GM12878 (cell line): ENCODE measurements at regions not wholly inside any gene's neighbourhood (a gene's known extent, or its start where the extent isn't known, plus 50 kb on each side); places are given as distances from the start of the nearest gene placed in this dataset.

Experiments
- ATAC-seq: fragments of 200-7000 bp; cut with Tn5 transposase; 3 replicates; pipeline ENCODE4 v1.9.1; 2020; ENCODE audit warnings: mild to moderate bottlenecking, moderate library complexity
- BruUV-seq: library from RNA; stranded (reverse); fragments of 400-500 nt; replicated peaks from 2 replicates; lab custom pipeline; 2021; lab: Mats Ljungman, UMichigan
- CTCF ChIA-PET: fragments of 300-600 bp; sonication (Branson Sonifier 250); formaldehyde crosslinking; extraction: SDS; loops from one replicate; lab custom pipeline; 2021; ENCODE audit warnings: inconsistent platforms; lab: Yijun Ruan, JAX
- POLR2A ChIA-PET: fragments of 350-600 bp; formaldehyde crosslinking; extraction: SDS; loops from one replicate; lab custom pipeline; 2021; ENCODE audit warnings: inconsistent platforms; lab: Charles Lee
- RAD21 ChIA-PET: fragments of 300-600 bp; sonication (Branson Sonifier 250); formaldehyde crosslinking; loops from one replicate; lab custom pipeline; 2023; ENCODE audit warnings: antibody characterized with exemption; ENCODE audit not compliant: unreplicated experiment; lab: Charles Lee
- SMC1A ChIA-PET: fragments of 300-600 bp; sonication (Branson Sonifier 250); formaldehyde crosslinking; loops from one replicate; lab custom pipeline; 2023; ENCODE audit not compliant: unreplicated experiment, uncharacterized antibody; lab: Charles Lee
- DNase-seq: peaks from one replicate; pipeline ENCODE4 v3.0.0-alpha.2; 2011; ENCODE audit warnings: low read depth, low spot score
- FAIRE-seq: peaks from 3 replicates; lab custom pipeline; 2011; peaks lifted over from hg19 to GRCh38; lab: Jason Lieb, UNC
- H2AFZ ChIP-seq: 2 replicates; pipeline ENCODE4 v1.6.0; 2011; ENCODE audit warnings: low read depth, low read length, control low read depth; ENCODE audit not compliant: control insufficient read depth
- H3K27ac ChIP-seq: 2 replicates; pipeline ENCODE4 v1.5.1; 2011; ENCODE audit warnings: control low read depth; ENCODE audit not compliant: control insufficient read depth, insufficient read depth
- H3K27me3 ChIP-seq, 2 experiments: replicated peaks in 1 of 2; 2 replicates each; pipeline versions ENCODE4 v1.6.0 to v1.6.1; 2011; ENCODE audit warnings: low read length in 1 of 2; ENCODE audit not compliant: control insufficient read depth in 2 of 2, insufficient read depth in 2 of 2
- H3K36me3 ChIP-seq, 2 experiments: 2 replicates each; pipeline ENCODE4 v1.5.1; 2011; ENCODE audit warnings: low read length in 1 of 2; ENCODE audit not compliant: control insufficient read depth in 2 of 2, insufficient read depth in 2 of 2
- H3K4me1 ChIP-seq: 2 replicates; pipeline ENCODE4 v1.6.1; 2011; ENCODE audit warnings: mild to moderate bottlenecking, low read length, moderate library complexity, mixed read lengths; ENCODE audit not compliant: control insufficient read depth, insufficient read depth
- H3K4me2 ChIP-seq: 2 replicates; pipeline ENCODE4 v1.6.0; 2011; ENCODE audit warnings: control low read depth; ENCODE audit not compliant: control insufficient read depth, insufficient read depth
- H3K4me3 ChIP-seq: fragments of 200-600 bp; sonication (generic); 2 replicates; pipeline ENCODE4 v1.5.1; 2016
- H3K79me2 ChIP-seq: 2 replicates; pipeline ENCODE4 v1.6.0; 2011; ENCODE audit warnings: low read length; ENCODE audit not compliant: control insufficient read depth, insufficient read depth
- H3K9ac ChIP-seq: 2 replicates; pipeline ENCODE4 v1.8.0; 2011; ENCODE audit warnings: low read length, control low read depth, mixed read lengths; ENCODE audit not compliant: control insufficient read depth, insufficient read depth
- H3K9me3 ChIP-seq: replicated peaks from 3 replicates; pipeline ENCODE4 v1.5.1; 2011; ENCODE audit warnings: mild to moderate bottlenecking, low read length; ENCODE audit not compliant: control insufficient read depth, insufficient read depth
- H4K20me1 ChIP-seq: 2 replicates; pipeline ENCODE4 v1.6.0; 2011; ENCODE audit not compliant: control insufficient read depth, insufficient read depth
- EGR1 ChIP-seq, 2 experiments: IDR thresholded peaks; 1 replicate in 1 of 2; 2 replicates in 1 of 2; pipeline ENCODE4 v1.6.1; 2011 to 2012; ENCODE audit warnings: low read depth in 2 of 2, low read length in 2 of 2, borderline replicate concordance in 1 of 2, mild to moderate bottlenecking in 1 of 2, moderate library complexity in 1 of 2
- FOXM1 ChIP-seq: IDR thresholded peaks from 2 replicates; pipeline ENCODE4 v1.6.1; 2012; ENCODE audit warnings: low read depth, mild to moderate bottlenecking, inconsistent platforms, low read length, moderate library complexity
- HCFC1 ChIP-seq: fragments of 150-350 bp; IDR thresholded peaks from 2 replicates; pipeline ENCODE4 v1.6.1; 2014; ENCODE audit warnings: low read length
- HDGF ChIP-seq: fragments of 450-650 bp; IDR thresholded peaks from 2 replicates; pipeline ENCODE4 v1.6.1; 2016; ENCODE audit warnings: antibody characterized with exemption
- MEF2A ChIP-seq: IDR thresholded peaks from 2 replicates; pipeline ENCODE4 v1.6.1; 2011; ENCODE audit warnings: low read depth, mild to moderate bottlenecking, low read length, moderate library complexity; ENCODE audit not compliant: insufficient read depth
- NFYB ChIP-seq: IDR thresholded peaks from 2 replicates; pipeline ENCODE4 v1.6.1; 2011; ENCODE audit warnings: low read depth, mild to moderate bottlenecking, low read length, improper control_type of control experiment, moderate library complexity; ENCODE audit not compliant: insufficient read depth
- POLR2A ChIP-seq: IDR thresholded peaks from 2 replicates; pipeline ENCODE4 v1.6.1; 2011; ENCODE audit warnings: low read depth, mild to moderate bottlenecking, low read length
- SIX5 ChIP-seq: IDR thresholded peaks from 2 replicates; pipeline ENCODE4 v1.6.1; 2011; ENCODE audit warnings: mild to moderate bottlenecking, low read depth, low read length, moderate library complexity; ENCODE audit not compliant: severe bottlenecking
- WRNIP1 ChIP-seq: IDR thresholded peaks from 2 replicates; pipeline ENCODE4 v1.6.1; 2011; ENCODE audit warnings: low read depth, low read length, improper control_type of control experiment, borderline replicate concordance
- in situ Hi-C: fragments of 300-500 bp; cut with MboI; formaldehyde crosslinking; loops from 9 replicates; pipeline ENCODE4 v1.14.3; 2018; ENCODE audit warnings: mixed read lengths
- intact Hi-C: fragments of 100-400 bp; cut with micrococcal nuclease; formaldehyde crosslinking; loops from one replicate; pipeline ENCODE4 v1.14.2; 2022; ENCODE audit not compliant: unreplicated experiment
- TF ChIP-seq, protein P1 (sequence below): IDR thresholded peaks from 2 replicates; pipeline ENCODE4 v1.6.1; 2012; ENCODE audit warnings: low read depth, low read length, improper control_type of control experiment
- TF ChIP-seq, protein P2 (sequence below): fragments of 450-650 bp; IDR thresholded peaks from 2 replicates; pipeline ENCODE4 v1.6.1; 2016; ENCODE audit warnings: mild to moderate bottlenecking, moderate library complexity, borderline replicate concordance
- TF ChIP-seq, protein P3 (sequence below): IDR thresholded peaks from 2 replicates; pipeline ENCODE4 v1.6.1; 2012; ENCODE audit warnings: low read depth, low read length, improper control_type of control experiment
- TF ChIP-seq, protein P4 (sequence below), 3 experiments: IDR thresholded peaks in 2 of 3; conservative IDR thresholded peaks in 1 of 3; 2 replicates each; pipeline ENCODE4 v1.5.1; 2011; ENCODE audit warnings: low read depth in 3 of 3, low read length in 3 of 3, mild to moderate bottlenecking in 3 of 3, control low read depth in 2 of 3, moderate library complexity in 2 of 3, inconsistent platforms in 1 of 3, mixed read lengths in 1 of 3; ENCODE audit not compliant: control insufficient read depth in 2 of 3, insufficient read depth in 1 of 3; ENCODE audit errors: extremely low read depth in 1 of 3

DNA sequence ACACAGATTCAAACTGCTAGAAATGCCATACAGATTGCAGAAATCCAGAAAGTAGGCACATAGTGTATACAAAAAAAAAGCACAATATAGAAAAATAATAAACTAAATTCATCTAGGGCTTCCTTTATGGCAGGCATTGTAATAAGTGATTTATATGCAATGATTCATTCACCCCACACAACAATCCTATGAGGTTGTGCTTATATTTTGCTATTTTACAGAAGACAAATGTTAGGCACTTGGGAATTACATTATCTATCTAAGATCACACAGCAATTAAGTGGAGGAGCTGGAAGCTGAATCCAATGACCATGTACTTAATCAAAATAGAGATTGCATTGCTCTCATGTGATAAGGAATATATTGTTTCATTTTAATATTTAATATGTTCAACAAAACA lies 225.7 kb upstream of the KCNK2 start:
- no TSS peak for BruUV-seq
- no peaks in the 10 kb centered on the region for H3K36me3 ChIP-seq
- SMC1A ChIA-PET, result no interaction called here
- CTCF ChIA-PET, result no interaction called here
- H3K27ac ChIP-seq, result no peak overlapping the region
- TF ChIP-seq NFYB (no peak), POLR2A (no peak), EGR1 (IDR thresholded peaks at IDR 0.05; ENCODE audit: borderline replicate concordance in 1 of 2, low read depth in 2 of 2, low read length in 2 of 2) (no peak), MEF2A (no peak), WRNIP1 (no peak), HCFC1 (no peak), FOXM1 (no peak), HDGF (no peak), SIX5 (no peak)
- TF ChIP-seq, protein P1, sequence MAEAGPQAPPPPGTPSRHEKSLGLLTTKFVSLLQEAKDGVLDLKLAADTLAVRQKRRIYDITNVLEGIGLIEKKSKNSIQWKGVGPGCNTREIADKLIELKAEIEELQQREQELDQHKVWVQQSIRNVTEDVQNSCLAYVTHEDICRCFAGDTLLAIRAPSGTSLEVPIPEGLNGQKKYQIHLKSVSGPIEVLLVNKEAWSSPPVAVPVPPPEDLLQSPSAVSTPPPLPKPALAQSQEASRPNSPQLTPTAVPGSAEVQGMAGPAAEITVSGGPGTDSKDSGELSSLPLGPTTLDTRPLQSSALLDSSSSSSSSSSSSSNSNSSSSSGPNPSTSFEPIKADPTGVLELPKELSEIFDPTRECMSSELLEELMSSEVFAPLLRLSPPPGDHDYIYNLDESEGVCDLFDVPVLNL, result no peak
- TF ChIP-seq, protein P2, sequence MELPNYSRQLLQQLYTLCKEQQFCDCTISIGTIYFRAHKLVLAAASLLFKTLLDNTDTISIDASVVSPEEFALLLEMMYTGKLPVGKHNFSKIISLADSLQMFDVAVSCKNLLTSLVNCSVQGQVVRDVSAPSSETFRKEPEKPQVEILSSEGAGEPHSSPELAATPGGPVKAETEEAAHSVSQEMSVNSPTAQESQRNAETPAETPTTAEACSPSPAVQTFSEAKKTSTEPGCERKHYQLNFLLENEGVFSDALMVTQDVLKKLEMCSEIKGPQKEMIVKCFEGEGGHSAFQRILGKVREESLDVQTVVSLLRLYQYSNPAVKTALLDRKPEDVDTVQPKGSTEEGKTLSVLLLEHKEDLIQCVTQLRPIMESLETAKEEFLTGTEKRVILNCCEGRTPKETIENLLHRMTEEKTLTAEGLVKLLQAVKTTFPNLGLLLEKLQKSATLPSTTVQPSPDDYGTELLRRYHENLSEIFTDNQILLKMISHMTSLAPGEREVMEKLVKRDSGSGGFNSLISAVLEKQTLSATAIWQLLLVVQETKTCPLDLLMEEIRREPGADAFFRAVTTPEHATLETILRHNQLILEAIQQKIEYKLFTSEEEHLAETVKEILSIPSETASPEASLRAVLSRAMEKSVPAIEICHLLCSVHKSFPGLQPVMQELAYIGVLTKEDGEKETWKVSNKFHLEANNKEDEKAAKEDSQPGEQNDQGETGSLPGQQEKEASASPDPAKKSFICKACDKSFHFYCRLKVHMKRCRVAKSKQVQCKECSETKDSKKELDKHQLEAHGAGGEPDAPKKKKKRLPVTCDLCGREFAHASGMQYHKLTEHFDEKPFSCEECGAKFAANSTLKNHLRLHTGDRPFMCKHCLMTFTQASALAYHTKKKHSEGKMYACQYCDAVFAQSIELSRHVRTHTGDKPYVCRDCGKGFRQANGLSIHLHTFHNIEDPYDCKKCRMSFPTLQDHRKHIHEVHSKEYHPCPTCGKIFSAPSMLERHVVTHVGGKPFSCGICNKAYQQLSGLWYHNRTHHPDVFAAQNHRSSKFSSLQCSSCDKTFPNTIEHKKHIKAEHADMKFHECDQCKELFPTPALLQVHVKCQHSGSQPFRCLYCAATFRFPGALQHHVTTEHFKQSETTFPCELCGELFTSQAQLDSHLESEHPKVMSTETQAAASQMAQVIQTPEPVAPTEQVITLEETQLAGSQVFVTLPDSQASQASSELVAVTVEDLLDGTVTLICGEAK, result no peak
- TF ChIP-seq, protein P3, sequence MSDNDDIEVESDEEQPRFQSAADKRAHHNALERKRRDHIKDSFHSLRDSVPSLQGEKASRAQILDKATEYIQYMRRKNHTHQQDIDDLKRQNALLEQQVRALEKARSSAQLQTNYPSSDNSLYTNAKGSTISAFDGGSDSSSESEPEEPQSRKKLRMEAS, result no peak
- TF ChIP-seq, protein P4, sequence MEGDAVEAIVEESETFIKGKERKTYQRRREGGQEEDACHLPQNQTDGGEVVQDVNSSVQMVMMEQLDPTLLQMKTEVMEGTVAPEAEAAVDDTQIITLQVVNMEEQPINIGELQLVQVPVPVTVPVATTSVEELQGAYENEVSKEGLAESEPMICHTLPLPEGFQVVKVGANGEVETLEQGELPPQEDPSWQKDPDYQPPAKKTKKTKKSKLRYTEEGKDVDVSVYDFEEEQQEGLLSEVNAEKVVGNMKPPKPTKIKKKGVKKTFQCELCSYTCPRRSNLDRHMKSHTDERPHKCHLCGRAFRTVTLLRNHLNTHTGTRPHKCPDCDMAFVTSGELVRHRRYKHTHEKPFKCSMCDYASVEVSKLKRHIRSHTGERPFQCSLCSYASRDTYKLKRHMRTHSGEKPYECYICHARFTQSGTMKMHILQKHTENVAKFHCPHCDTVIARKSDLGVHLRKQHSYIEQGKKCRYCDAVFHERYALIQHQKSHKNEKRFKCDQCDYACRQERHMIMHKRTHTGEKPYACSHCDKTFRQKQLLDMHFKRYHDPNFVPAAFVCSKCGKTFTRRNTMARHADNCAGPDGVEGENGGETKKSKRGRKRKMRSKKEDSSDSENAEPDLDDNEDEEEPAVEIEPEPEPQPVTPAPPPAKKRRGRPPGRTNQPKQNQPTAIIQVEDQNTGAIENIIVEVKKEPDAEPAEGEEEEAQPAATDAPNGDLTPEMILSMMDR (IDR thresholded peaks at IDR 0.05 in 2 of 3, conservative IDR thresholded peaks at IDR 0.05 in 1 of 3; ENCODE audit: control insufficient read depth in 2 of 3, extremely low read depth in 1 of 3, insufficient read depth in 1 of 3, low read depth in 3 of 3, low read length in 3 of 3), result no peak
- DNase-seq, result no peak
- ATAC-seq, result no peak
- no peaks in the 10 kb centered on the region for H4K20me1 ChIP-seq
- no peak overlapping the region for H2AFZ ChIP-seq
- no peaks in the 10 kb centered on the region for H3K9me3 ChIP-seq
- no peaks in the 10 kb centered on the region for H3K79me2 ChIP-seq
- no peak for FAIRE-seq
- in situ Hi-C loops (no loop called here), intact Hi-C loops (no loop called here)
- no peaks in the 10 kb centered on the region for H3K27me3 ChIP-seq
- POLR2A ChIA-PET, result no interaction called here
- H3K4me1 ChIP-seq, result no peaks in the 10 kb centered on the region
- RAD21 ChIA-PET, result no interaction called here
- H3K4me3 ChIP-seq, result no peak overlapping the region
- H3K4me2 ChIP-seq, result no peak overlapping the region
- no peak overlapping the region for H3K9ac ChIP-seq
